Vagina (tissue), 2 donors: ENCODE measurements at regions not wholly inside any gene's neighbourhood (a gene's known extent, or its start where the extent isn't known, plus 50 kb on each side); places are given as distances from the start of the nearest gene placed in this dataset.

Experiments
- CTCF ChIP-seq, 3 experiments: fragments of 450-650 bp in 2 of 3; fragments of 200-600 bp in 1 of 3; sonication (generic) in 1 of 3; IDR thresholded peaks; one replicate each; pipeline ENCODE4 v1.5.1; 2017 to 2019; ENCODE audit warnings: antibody characterized with exemption in 3 of 3, mild to moderate bottlenecking in 2 of 3, moderate library complexity in 2 of 3
- POLR2A ChIP-seq, 2 donors: fragments of 450-650 bp; IDR thresholded peaks; one replicate each; pipeline ENCODE4 v1.6.1; 2017; ENCODE audit warnings: antibody characterized with exemption in 2 of 2, mild to moderate bottlenecking in 2 of 2, moderate library complexity in 2 of 2
- POLR2AphosphoS5 ChIP-seq, 2 donors: sonication (generic); formaldehyde crosslinking; IDR thresholded peaks; one replicate each; pipeline ENCODE4 v1.9.0; 2017; ENCODE audit warnings: antibody characterized with exemption in 2 of 2, mild to moderate bottlenecking in 2 of 2, low read depth in 1 of 2; ENCODE audit not compliant: insufficient read depth in 1 of 2

DNA sequence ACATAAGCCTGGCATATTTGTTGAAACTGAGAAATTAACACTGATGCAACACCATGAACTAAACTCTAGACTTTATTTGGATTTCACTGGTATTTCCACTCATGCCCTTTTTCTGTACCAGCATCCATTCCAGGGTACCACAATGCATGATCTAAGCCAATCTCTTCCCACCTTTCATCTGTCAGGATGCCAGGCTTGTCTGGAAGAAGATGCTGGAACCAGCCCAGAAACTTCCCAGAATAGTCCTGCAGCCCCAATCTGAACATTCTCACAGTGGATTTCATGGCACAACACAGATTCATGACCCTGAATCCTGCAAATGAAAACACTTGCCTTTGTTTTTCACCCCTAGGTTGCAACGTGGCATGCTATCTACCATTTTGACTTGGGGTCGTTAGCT is 189.3 kb upstream of the LHX5 start:
- TF ChIP-seq POLR2A (IDR thresholded peaks at IDR 0.05): no peak
- no peak for TF ChIP-seq CTCF (IDR thresholded peaks at IDR 0.05)
- TF ChIP-seq POLR2AphosphoS5 (IDR thresholded peaks at IDR 0.05; ENCODE audit: insufficient read depth in 1 of 2, low read depth in 1 of 2): no peak
